Osteocyte (in vitro differentiated cells): ENCODE measurements at regions not wholly inside any gene's neighbourhood (a gene's known extent, or its start where the extent isn't known, plus 50 kb on each side); places are given as distances from the start of the nearest gene placed in this dataset.
"Not testable (repeated sequence)": the region's sequence is repeated elsewhere in the genome, so short reads cannot be mapped to it uniquely, and the experiment has no call there.

Experiments used
- DNase-seq: peaks from one replicate; pipeline ENCODE4 v3.0.0; 2021; ENCODE audit warnings: mixed read lengths; ENCODE audit not compliant: unreplicated experiment; ENCODE audit errors: extremely low spot score
- H3K27ac Mint-ChIP-seq: one replicate; pipeline ENCODE4 v1.8.0; 2021; ENCODE audit warnings: mild to moderate bottlenecking, mixed read lengths; ENCODE audit not compliant: unreplicated experiment
- H3K27me3 Mint-ChIP-seq: one replicate; pipeline ENCODE4 v1.8.0; 2021; ENCODE audit warnings: mixed read lengths; ENCODE audit not compliant: unreplicated experiment
- H3K36me3 Mint-ChIP-seq: one replicate; pipeline ENCODE4 v1.8.0; 2021; ENCODE audit warnings: mixed read lengths; ENCODE audit not compliant: unreplicated experiment
- H3K4me1 Mint-ChIP-seq: one replicate; pipeline ENCODE4 v1.8.0; 2021; ENCODE audit warnings: mixed read lengths; ENCODE audit not compliant: unreplicated experiment
- H3K4me3 Mint-ChIP-seq: one replicate; pipeline ENCODE4 v1.8.0; 2021; ENCODE audit warnings: mild to moderate bottlenecking, moderate library complexity, mixed read lengths; ENCODE audit not compliant: unreplicated experiment
- H3K9me3 Mint-ChIP-seq: one replicate; pipeline ENCODE4 v1.8.0; 2021; ENCODE audit warnings: mixed read lengths; ENCODE audit not compliant: unreplicated experiment
- CTCF ChIP-seq: fragments of 200-600 bp; sonication (generic); IDR thresholded peaks from 2 replicates; pipeline ENCODE4 v1.5.0; 2021; ENCODE audit warnings: antibody characterized with exemption, mild to moderate bottlenecking, moderate library complexity

GRCh38 chr3:27805282-27805681 is 83.2 kb upstream of the EOMES start:
- Mint-ChIP-seq H3K9me3 (no peaks in the 10 kb centered on the region), H3K4me3 (no peak overlapping the region), H3K36me3 (no peaks in the 10 kb centered on the region), H3K27ac (no peak overlapping the region), H3K4me1 (no peaks in the 10 kb centered on the region), H3K27me3 (peaks cover 20% of the 10 kb centered on the region)
- no peak for TF ChIP-seq CTCF
- DNase-seq, result no peak

- no peaks in the 10 kb centered on the region for H3K4me1 Mint-ChIP-seq
- no peak overlapping the region for H3K27ac Mint-ChIP-seq
- no peaks in the 10 kb centered on the region for H3K9me3 Mint-ChIP-seq
- H3K27me3 Mint-ChIP-seq, result peaks cover 41% of the 10 kb centered on the region
- H3K4me3 Mint-ChIP-seq, result no peak overlapping the region
- no peaks in the 10 kb centered on the region for H3K36me3 Mint-ChIP-seq
- TF ChIP-seq CTCF, result no peak
- DNase-seq, result no peak
Measured at GRCh38 chr3:27813255-27813654, 91.1 kb upstream of the EOMES start.

- H3K4me1 Mint-ChIP-seq, H3K36me3 Mint-ChIP-seq, H3K27ac Mint-ChIP-seq: not testable (repeated sequence)
Measured at GRCh38 chr3:27821609-27822008, 99.5 kb upstream of the EOMES start.

GRCh38 chr3:27824312-27825200 is 102.4 kb upstream of the EOMES start:
- H3K4me3 Mint-ChIP-seq, result no peak overlapping the region
- no peak overlapping the region for H3K27ac Mint-ChIP-seq
- peaks cover 14% of the 10 kb centered on the region for H3K27me3 Mint-ChIP-seq
- H3K36me3 Mint-ChIP-seq, result no peaks in the 10 kb centered on the region
- peaks cover 3% of the 10 kb centered on the region for H3K4me1 Mint-ChIP-seq
- DNase-seq, result no peak
- no peak for TF ChIP-seq CTCF
- H3K9me3 Mint-ChIP-seq, result no peaks in the 10 kb centered on the region

More at GRCh38 chr3:27821609-27822008, 99.5 kb upstream of the EOMES start:
- DNase-seq, H3K27me3 Mint-ChIP-seq, H3K9me3 Mint-ChIP-seq: not testable (repeated sequence)
- peak overlapping the region; percentile 65 for H3K4me3 Mint-ChIP-seq

- TF ChIP-seq CTCF, result no peak
- Mint-ChIP-seq H3K9me3 (no peaks in the 10 kb centered on the region), H3K4me1 (peaks cover 3% of the 10 kb centered on the region), H3K36me3 (no peaks in the 10 kb centered on the region), H3K27me3 (peaks cover 14% of the 10 kb centered on the region), H3K27ac (no peak overlapping the region), H3K4me3 (no peak overlapping the region)
- DNase-seq, result no peak
Measured at GRCh38 chr3:27826448-27826847, 104.3 kb upstream of the EOMES start.
